Stimulated activated naive CD8-positive, alpha-beta T cell treated with anti-CD3 and anti-CD28 coated beads, Interleukin-15, Interleukin-2, amounts not matched to agents 100 U/mL and 50 U/mL, for 24 hours (primary cell): ENCODE measurements at regions not wholly inside any gene's neighbourhood (a gene's known extent, or its start where the extent isn't known, plus 50 kb on each side); places are given as distances from the start of the nearest gene placed in this dataset.

Experiments
- ATAC-seq: fragments of 150-1000 bp; cut with Tn5 transposase; one replicate; pipeline ENCODE4 v1.10.0; 2021
- DNase-seq: peaks from one replicate; pipeline ENCODE4 v3.0.0; 2021

- ATAC-seq: no peak
- DNase-seq: no peak
Measured at GRCh38 chr9:134502266-134502791, 139.3 kb upstream of the COL5A1 start.

GRCh38 chr9:134502809-134503211 lies 138.8 kb upstream of the COL5A1 start:
- DNase-seq: no peak
- ATAC-seq: no peak

- ATAC-seq: no peak
- no peak for DNase-seq
Measured at GRCh38 chr9:134503301-134504105, 138.1 kb upstream of the COL5A1 start.

- ATAC-seq (no peak), DNase-seq (no peak)
Measured at GRCh38 chr9:134504106-134504385, 137.6 kb upstream of the COL5A1 start.

GRCh38 chr9:134505032-134505431 lies 136.6 kb upstream of the COL5A1 start:
- DNase-seq (no peak), ATAC-seq (no peak)

- no peak for DNase-seq
- no peak for ATAC-seq
Measured at GRCh38 chr9:134509281-134509680, 132.3 kb upstream of the COL5A1 start.

- ATAC-seq: no peak
- DNase-seq: no peak
Measured at GRCh38 chr9:134509817-134510216, 131.8 kb upstream of the COL5A1 start.

GRCh38 chr9:134514503-134514902 lies 127.1 kb upstream of the COL5A1 start:
- ATAC-seq: no peak

GRCh38 chr9:134515026-134515821 lies 126.4 kb upstream of the COL5A1 start:
- DNase-seq: no peak
- ATAC-seq: no peak

More at GRCh38 chr9:134514503-134514902, 127.1 kb upstream of the COL5A1 start:
- DNase-seq: no peak

- ATAC-seq: no peak
Measured at GRCh38 chr9:134516464-134516863, 125.1 kb upstream of the COL5A1 start.

GRCh38 chr9:134517069-134517680 lies 124.4 kb upstream of the COL5A1 start:
- ATAC-seq: no peak
- no peak for DNase-seq

More at GRCh38 chr9:134516464-134516863, 125.1 kb upstream of the COL5A1 start:
- no peak for DNase-seq

GRCh38 chr9:134518004-134518606 lies 123.5 kb upstream of the COL5A1 start:
- no peak for DNase-seq
- ATAC-seq: no peak

- DNase-seq: no peak
- no peak for ATAC-seq
Measured at GRCh38 chr9:134519375-134520070, 122.1 kb upstream of the COL5A1 start.

- ATAC-seq: peak; percentile 15
- no peak for DNase-seq
Measured at GRCh38 chr9:134521817-134522501, 119.6 kb upstream of the COL5A1 start.

- ATAC-seq (no peak), DNase-seq (no peak)
Measured at GRCh38 chr9:134522502-134522848, 119.1 kb upstream of the COL5A1 start.

- DNase-seq (no peak), ATAC-seq (no peak)
Measured at GRCh38 chr9:134522976-134523375, 118.6 kb upstream of the COL5A1 start.

GRCh38 chr9:134525070-134525815 lies 116.4 kb upstream of the COL5A1 start:
- ATAC-seq (no peak), DNase-seq (no peak)

- ATAC-seq: no peak
- no peak for DNase-seq
Measured at GRCh38 chr9:134525841-134526583, 115.6 kb upstream of the COL5A1 start.

- DNase-seq: no peak
Measured at GRCh38 chr9:134526584-134527477, 114.8 kb upstream of the COL5A1 start.

More at GRCh38 chr9:134526584-134527477, 114.8 kb upstream of the COL5A1 start:
- no peak for ATAC-seq
